ENCODE measurements at regions not wholly inside any gene's neighbourhood (a gene's known extent, or its start where the extent isn't known, plus 50 kb on each side); places are given as distances from the start of the nearest gene placed in this dataset.

DNA sequence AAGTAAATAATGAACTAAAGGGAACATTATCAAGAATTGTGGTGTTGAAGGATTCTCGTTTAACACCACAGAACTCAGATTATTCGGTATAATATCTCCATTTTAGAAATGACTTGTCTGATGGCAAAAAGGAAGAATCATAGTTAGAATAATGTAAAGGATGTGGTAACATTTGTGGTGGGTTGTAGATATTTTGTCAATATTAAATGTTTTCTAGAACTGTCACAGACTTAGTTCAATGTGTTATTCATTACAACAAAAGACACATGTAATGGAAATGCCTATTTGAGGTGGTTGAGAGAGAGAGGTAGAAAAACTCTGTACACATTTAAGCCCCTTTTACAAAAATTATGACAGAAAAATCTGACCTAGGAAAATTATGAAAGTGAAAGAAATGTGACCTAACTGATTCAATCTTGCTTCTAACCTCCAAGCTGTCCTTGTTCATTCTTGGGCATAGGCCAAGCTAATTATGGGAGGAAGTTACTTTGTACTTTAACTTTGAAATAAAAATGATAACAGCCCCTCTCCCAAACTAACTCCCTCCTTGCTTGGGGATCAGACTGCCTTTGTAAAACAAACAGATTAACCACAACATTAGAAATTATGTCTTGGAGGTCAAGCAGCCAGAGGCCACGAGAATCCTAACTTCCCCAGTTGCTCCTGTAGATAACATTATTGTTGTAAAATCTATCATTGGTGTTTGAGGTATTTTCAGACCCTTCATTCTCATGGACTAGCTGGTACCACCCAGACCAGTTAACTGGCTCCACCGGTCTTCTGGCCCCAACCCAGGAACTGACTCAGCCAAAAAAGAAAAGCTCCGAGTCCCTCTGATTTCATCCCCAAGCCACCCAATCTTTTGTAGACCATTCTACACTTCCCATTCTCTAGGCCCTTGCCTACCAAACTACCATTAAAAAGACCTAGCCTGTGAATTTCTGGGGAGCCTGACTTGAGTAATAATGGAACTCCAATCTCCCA, 1287.8 kb upstream of the CDH8 start:
- Mint-ChIP-seq H3K4me1 (no peaks in the 10 kb centered on the region), H3K27me3 (ENCODE audit: low read depth) (no peaks in the 10 kb centered on the region), H3K36me3 (ENCODE audit: low read depth) (no peaks in the 10 kb centered on the region), H3K4me3 (no peak overlapping the region), H3K27ac (no peak overlapping the region), H3K9me3 (no peaks in the 10 kb centered on the region)
- TF ChIP-seq CTCF (IDR thresholded peaks at IDR 0.05; ENCODE audit: unreplicated experiment in 3 of 3) = no peak

DNA sequence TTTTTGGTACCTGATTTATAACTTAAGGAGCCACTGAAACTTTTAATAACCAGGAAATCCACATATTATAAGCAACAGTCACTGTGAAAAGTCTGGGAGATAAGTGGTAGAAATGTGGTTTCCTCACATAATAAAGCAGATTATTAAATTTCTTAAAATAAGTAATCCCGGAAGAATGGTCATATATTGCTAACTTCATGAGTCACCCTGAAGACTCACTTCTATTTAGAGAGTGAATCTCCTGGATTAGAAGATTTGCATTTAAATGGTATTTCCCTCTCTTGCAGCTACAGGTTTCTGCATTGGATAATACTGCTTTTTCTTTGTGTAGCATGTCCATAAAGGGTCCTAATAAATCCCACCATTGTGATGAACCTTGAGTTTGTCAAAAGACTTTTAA, 1286.8 kb upstream of the CDH8 start:
- no peak for TF ChIP-seq CTCF (IDR thresholded peaks at IDR 0.05; ENCODE audit: unreplicated experiment in 3 of 3)
- no peaks in the 10 kb centered on the region for H3K27me3 Mint-ChIP-seq (ENCODE audit: low read depth)
- H3K9me3 Mint-ChIP-seq = no peaks in the 10 kb centered on the region
- no peaks in the 10 kb centered on the region for H3K36me3 Mint-ChIP-seq (ENCODE audit: low read depth)
- H3K4me3 Mint-ChIP-seq = no peak overlapping the region
- no peaks in the 10 kb centered on the region for H3K4me1 Mint-ChIP-seq
- no peak overlapping the region for H3K27ac Mint-ChIP-seq

- TF ChIP-seq CTCF (IDR thresholded peaks at IDR 0.05; ENCODE audit: unreplicated experiment in 3 of 3) = no peak
- H3K27me3 Mint-ChIP-seq (ENCODE audit: low read depth) = no peaks in the 10 kb centered on the region
- H3K27ac Mint-ChIP-seq = no peak overlapping the region
- H3K9me3 Mint-ChIP-seq = no peaks in the 10 kb centered on the region
- H3K4me3 Mint-ChIP-seq = no peak overlapping the region
- H3K4me1 Mint-ChIP-seq = no peaks in the 10 kb centered on the region
- no peaks in the 10 kb centered on the region for H3K36me3 Mint-ChIP-seq (ENCODE audit: low read depth)
Observed at GRCh38 chr16:63315229-63315628, 1279.0 kb upstream of the CDH8 start.

- no peaks in the 10 kb centered on the region for H3K36me3 Mint-ChIP-seq (ENCODE audit: low read depth)
- no peak for TF ChIP-seq CTCF (IDR thresholded peaks at IDR 0.05; ENCODE audit: unreplicated experiment in 3 of 3)
- no peak overlapping the region for H3K4me3 Mint-ChIP-seq
- no peak overlapping the region for H3K27ac Mint-ChIP-seq
- no peaks in the 10 kb centered on the region for H3K27me3 Mint-ChIP-seq (ENCODE audit: low read depth)
- no peaks in the 10 kb centered on the region for H3K9me3 Mint-ChIP-seq
- H3K4me1 Mint-ChIP-seq = no peaks in the 10 kb centered on the region
Observed at GRCh38 chr16:63312346-63312745, 1276.1 kb upstream of the CDH8 start.

GRCh38 chr16:63311313-63311712, 1275.1 kb upstream of the CDH8 start:
- no peak overlapping the region for H3K27ac Mint-ChIP-seq
- no peaks in the 10 kb centered on the region for H3K36me3 Mint-ChIP-seq (ENCODE audit: low read depth)
- H3K4me1 Mint-ChIP-seq = no peaks in the 10 kb centered on the region
- TF ChIP-seq CTCF (IDR thresholded peaks at IDR 0.05; ENCODE audit: unreplicated experiment in 3 of 3) = no peak
- no peak overlapping the region for H3K4me3 Mint-ChIP-seq
- no peaks in the 10 kb centered on the region for H3K27me3 Mint-ChIP-seq (ENCODE audit: low read depth)
- H3K9me3 Mint-ChIP-seq = no peaks in the 10 kb centered on the region

DNA sequence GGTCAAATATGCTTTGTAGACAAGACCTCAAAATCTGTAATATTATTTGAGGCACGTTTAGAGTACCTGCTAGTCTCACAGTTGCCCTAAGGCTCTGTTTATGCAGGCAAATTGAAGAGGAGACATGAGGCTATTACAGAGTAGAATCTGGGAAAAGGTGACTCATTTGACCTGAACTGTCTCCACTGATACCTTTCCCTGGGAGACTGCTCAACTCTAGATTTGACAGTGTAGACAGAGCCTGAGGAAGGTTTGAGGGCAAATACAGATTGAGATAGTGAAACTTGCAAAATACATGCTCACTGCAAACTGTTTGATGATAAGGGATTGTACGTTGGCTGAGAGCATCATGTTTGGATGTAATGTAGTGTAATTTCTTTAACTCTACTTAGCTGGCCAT, 1266.6 kb upstream of the CDH8 start:
- H3K4me3 Mint-ChIP-seq = no peak overlapping the region
- no peaks in the 10 kb centered on the region for H3K27me3 Mint-ChIP-seq (ENCODE audit: low read depth)
- no peaks in the 10 kb centered on the region for H3K9me3 Mint-ChIP-seq
- no peak overlapping the region for H3K27ac Mint-ChIP-seq
- no peaks in the 10 kb centered on the region for H3K4me1 Mint-ChIP-seq
- no peaks in the 10 kb centered on the region for H3K36me3 Mint-ChIP-seq (ENCODE audit: low read depth)
- no peak for TF ChIP-seq CTCF (IDR thresholded peaks at IDR 0.05; ENCODE audit: unreplicated experiment in 3 of 3)

Data from nephron (organoid).